GM12878 (cell line): ENCODE measurements at regions not wholly inside any gene's neighbourhood (a gene's known extent, or its start where the extent isn't known, plus 50 kb on each side); places are given as distances from the start of the nearest gene placed in this dataset.

Source experiments
- CTCF ChIP-seq, 3 experiments: IDR thresholded peaks in 2 of 3; conservative IDR thresholded peaks in 1 of 3; 2 replicates each; pipeline ENCODE4 v1.5.1; 2011; ENCODE audit warnings: low read depth in 3 of 3, low read length in 3 of 3, mild to moderate bottlenecking in 3 of 3, control low read depth in 2 of 3, moderate library complexity in 2 of 3, inconsistent platforms in 1 of 3, mixed read lengths in 1 of 3; ENCODE audit not compliant: control insufficient read depth in 2 of 3, insufficient read depth in 1 of 3; ENCODE audit errors: extremely low read depth in 1 of 3
- EP300 ChIP-seq, 2 experiments: fragments of 150-350 bp in 1 of 2; IDR thresholded peaks; 2 replicates each; pipeline ENCODE4 v1.6.1; 2011 to 2012; ENCODE audit warnings: low read depth in 2 of 2, low read length in 2 of 2, borderline replicate concordance in 1 of 2, improper control_type of control experiment in 1 of 2, inconsistent platforms in 1 of 2; ENCODE audit not compliant: control insufficient read depth in 1 of 2
- ETV6 ChIP-seq, 2 experiments: fragments of 450-650 bp in 1 of 2; IDR thresholded peaks in 1 of 2; conservative IDR thresholded peaks in 1 of 2; 2 replicates each; pipeline ENCODE4 v1.6.1; 2014; ENCODE audit warnings: antibody characterized with exemption in 1 of 2, borderline replicate concordance in 1 of 2, low read depth in 1 of 2, mild to moderate bottlenecking in 1 of 2, moderate library complexity in 1 of 2
- FOXK2 ChIP-seq: fragments of 450-650 bp; IDR thresholded peaks from 2 replicates; pipeline ENCODE4 v1.6.1; 2017; ENCODE audit warnings: mild to moderate bottlenecking, moderate library complexity
- HCFC1 ChIP-seq: fragments of 150-350 bp; IDR thresholded peaks from 2 replicates; pipeline ENCODE4 v1.6.1; 2014; ENCODE audit warnings: low read length
- PRDM15 ChIP-seq: fragments of 450-650 bp; formaldehyde crosslinking; IDR thresholded peaks from 2 replicates; pipeline ENCODE4 v1.4.0; 2020; ENCODE audit warnings: mild to moderate bottlenecking, moderate library complexity
- RCOR1 ChIP-seq: conservative IDR thresholded peaks from 2 replicates; pipeline ENCODE4 v1.6.1; 2012; ENCODE audit warnings: low read depth, low read length, improper control_type of control experiment
- SMAD1 ChIP-seq: fragments of 450-650 bp; IDR thresholded peaks from 2 replicates; pipeline ENCODE4 v1.6.1; 2018; ENCODE audit warnings: mild to moderate bottlenecking, low read depth; ENCODE audit not compliant: partially characterized antibody
- ZBTB33 ChIP-seq: fragments of 450-650 bp; IDR thresholded peaks from 2 replicates; pipeline ENCODE4 v1.6.1; 2017; ENCODE audit warnings: mild to moderate bottlenecking
- ZSCAN29 ChIP-seq: fragments of 450-650 bp; IDR thresholded peaks from 2 replicates; pipeline ENCODE4 v1.6.1; 2017; ENCODE audit warnings: mild to moderate bottlenecking, moderate library complexity

GRCh38 chr2:173553593-173553992 is 198.9 kb downstream of the CDCA7 start:
- TF ChIP-seq ZSCAN29 (no peak), HCFC1 (no peak), EP300 (IDR thresholded peaks at IDR 0.05; ENCODE audit: borderline replicate concordance in 1 of 2, control insufficient read depth in 1 of 2, low read depth in 2 of 2, low read length in 2 of 2) (no peak), CTCF (IDR thresholded peaks at IDR 0.05 in 2 of 3, conservative IDR thresholded peaks at IDR 0.05 in 1 of 3; ENCODE audit: control insufficient read depth in 2 of 3, extremely low read depth in 1 of 3, insufficient read depth in 1 of 3, low read depth in 3 of 3, low read length in 3 of 3) (no peak), SMAD1 (no peak), RCOR1 (no peak), PRDM15 (CRISPR knock-in tag) (no peak), FOXK2 (no peak), ZBTB33 (no peak), ETV6 (conservative IDR thresholded peaks at IDR 0.05 in 1 of 2, IDR thresholded peaks at IDR 0.05 in 1 of 2; ENCODE audit: borderline replicate concordance in 1 of 2, low read depth in 1 of 2) (no peak)
